SK-N-MC (cell line): ENCODE measurements at regions not wholly inside any gene's neighbourhood (a gene's known extent, or its start where the extent isn't known, plus 50 kb on each side); places are given as distances from the start of the nearest gene placed in this dataset.

Experiments used
- EZH2 ChIP-seq: fragments of 200-600 bp; sonication (generic); IDR thresholded peaks from one replicate; pipeline ENCODE4 v1.6.1; 2017; ENCODE audit warnings: antibody characterized with exemption
- FOXP2 ChIP-seq: optimal IDR thresholded peaks from 2 replicates; pipeline ENCODE3; 2011; ENCODE audit warnings: mild to moderate bottlenecking, moderate library complexity; ENCODE audit not compliant: insufficient read depth; ENCODE audit errors: extremely low read length, control extremely low read depth
- POLR2AphosphoS5 ChIP-seq: IDR thresholded peaks from 2 replicates; pipeline ENCODE4 v1.6.1; 2012; ENCODE audit warnings: mild to moderate bottlenecking, low read depth, low read length, borderline replicate concordance

DNA sequence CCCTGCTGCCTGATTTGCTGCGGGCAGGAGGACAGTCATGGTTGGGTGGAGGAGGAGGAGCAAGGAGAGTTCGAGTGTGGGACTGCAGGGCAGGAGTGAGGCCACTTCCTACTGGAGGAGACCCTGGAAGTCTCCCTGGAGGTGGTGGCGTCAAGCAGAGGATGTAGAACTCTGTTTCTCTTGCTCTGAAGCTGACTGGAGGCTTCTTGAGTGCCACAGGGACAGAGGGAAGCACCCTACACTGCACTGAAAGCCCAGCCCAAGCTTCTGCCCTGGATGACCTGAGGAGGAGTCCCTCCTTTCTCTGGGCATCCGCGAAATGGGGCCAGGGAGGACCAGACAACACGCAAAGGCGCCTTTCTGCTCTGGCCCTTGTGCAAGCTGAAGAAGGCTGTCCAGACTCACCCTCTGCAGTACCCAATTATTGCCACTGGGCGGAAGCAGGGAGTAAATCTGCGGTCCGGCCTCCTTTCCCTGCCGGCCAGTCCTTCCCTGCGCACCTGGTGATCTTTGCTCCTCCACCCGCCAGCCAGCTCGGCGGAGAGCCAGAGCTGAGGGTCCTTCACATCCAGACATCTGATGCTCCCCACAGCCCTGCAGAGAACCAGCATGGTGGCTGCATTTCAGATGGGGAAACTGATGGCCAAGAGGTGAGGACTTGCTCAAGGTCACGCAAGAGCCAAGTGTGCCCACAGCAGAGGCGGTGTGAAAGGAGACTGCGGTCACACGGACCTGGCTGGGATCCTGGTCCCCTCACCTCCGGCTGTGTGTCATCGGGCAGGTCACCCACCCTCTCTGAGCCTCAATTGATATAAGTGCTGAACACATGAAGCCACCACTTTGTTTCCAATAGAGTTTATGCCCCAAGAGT, 207.1 kb downstream of the TBC1D2B start:
- TF ChIP-seq POLR2AphosphoS5 (no peak), EZH2 (no peak), FOXP2 (no peak)
